GM19395 (cell line): ENCODE measurements at regions not wholly inside any gene's neighbourhood (a gene's known extent, or its start where the extent isn't known, plus 50 kb on each side); places are given as distances from the start of the nearest gene placed in this dataset.
"Not testable (repeated sequence)": the region's sequence is repeated elsewhere in the genome, so short reads cannot be mapped to it uniquely, and the experiment has no call there.

Experiments used
- ATAC-seq: cut with Tn5 transposase; IDR thresholded peaks from one replicate; pipeline ENCODE4 v1.9.1; 2021; ENCODE audit warnings: mild to moderate bottlenecking, moderate library complexity; ENCODE audit not compliant: unreplicated experiment

DNA sequence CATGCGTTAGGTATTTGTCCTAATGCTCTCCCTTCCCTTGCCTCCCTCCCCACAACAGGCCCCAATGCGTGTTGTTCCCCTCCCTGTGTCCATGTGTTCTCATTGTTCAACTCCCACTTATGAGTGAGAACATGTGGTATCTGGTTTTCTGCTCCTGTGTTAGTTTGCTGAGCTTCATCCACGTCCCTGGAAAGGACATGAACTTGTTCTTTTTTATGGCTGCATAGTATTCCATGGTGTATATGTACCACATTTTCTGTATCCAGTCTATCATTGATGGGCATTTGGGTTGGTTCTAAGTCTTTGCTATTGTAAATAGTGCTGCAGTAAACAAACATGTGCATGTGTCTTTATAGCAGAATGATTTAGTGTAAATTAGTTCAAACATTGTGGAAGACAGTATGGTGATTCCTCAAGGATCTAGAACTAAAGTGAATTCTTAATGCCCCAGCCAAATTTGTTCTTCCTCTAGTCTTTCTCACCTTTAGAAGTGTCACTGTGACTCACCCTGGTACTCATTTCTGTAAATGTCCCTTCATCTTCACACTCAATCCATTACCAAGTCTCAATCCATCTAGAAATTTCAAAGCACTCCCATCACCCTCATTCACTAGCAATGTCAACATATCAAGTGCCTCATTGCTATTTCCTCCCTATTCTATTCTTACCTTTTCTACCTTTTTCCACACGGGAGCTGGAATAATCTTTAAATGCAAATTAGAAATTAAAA lies 123.9 kb downstream of the MREG start:
- ATAC-seq, result not testable (repeated sequence)

DNA sequence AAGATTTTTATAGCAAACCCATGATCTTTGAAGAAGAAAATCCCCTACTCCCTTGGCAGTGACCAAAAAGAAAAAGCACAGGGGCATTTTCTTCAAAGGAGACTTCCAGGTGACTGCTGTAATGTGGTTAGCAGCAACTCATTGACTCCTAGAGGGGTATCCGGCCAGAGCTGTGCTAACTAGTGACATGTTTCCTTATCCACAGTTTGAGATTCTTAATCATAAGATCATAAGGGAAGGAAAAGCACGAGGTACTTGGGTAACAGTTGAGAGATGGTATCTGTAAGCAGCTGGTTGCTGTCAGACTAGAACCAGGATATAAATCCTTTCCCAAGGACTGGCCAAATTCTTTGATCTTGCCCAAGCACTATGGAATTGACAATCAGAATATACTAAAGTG lies 124.7 kb downstream of the MREG start:
- ATAC-seq, result no peak

DNA sequence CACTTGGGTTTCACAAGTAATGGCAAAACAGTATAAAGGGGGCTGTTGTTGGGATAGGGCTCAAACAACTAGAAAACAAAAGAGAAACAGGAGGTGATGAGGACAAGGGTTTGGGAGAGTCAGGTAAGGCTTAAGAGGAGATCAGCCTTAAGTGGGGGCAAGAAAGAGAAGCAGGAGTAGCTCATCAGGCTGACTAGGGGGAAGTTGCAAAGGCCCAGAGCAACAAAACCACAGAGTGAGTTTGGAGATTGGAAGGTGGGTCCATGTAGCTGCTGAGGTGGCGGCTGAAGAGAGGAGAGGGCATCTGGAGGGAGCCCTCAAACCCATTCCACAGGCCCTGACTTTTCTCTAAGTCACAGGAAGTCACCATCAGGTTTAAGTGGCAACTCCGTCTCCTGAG lies 126.0 kb downstream of the MREG start:
- ATAC-seq, result no peak

DNA sequence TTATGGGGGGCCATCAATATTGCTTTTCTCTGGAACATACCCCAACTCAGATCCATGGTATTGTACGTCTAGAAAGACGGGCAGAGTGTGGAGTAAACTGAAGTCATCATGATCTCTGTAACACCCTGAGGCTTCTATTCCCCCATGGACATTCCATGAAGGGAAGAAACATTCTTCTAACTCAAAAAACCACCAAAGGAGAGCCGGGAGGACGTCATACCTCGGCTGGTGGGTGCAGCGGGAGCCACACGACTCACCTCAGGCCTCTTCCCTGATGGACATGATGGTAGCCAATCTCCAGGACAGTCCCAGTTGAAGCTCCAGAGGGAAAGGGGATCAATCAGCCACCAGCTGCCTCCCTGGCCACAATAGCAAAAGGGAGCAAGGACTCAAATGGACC lies 127.3 kb downstream of the MREG start:
- no peak for ATAC-seq

DNA sequence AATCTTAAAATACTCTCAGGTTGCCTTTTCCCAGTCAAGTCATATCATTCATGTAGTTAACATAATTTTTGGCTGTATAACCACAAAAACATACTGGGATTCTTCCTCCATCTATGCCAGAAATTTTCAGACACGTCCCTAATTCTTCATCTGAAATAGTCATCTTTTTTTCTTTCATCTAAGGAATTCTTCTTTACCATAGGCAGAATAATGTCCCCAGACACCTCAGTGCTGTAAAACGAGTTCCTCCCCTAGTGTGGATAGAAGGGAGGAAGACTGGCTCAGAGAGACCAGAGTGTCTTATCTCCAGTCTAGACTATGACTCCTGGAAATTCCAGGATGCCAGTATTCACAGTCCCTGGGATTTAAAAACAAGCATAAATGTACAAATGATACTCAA lies 127.8 kb downstream of the MREG start:
- ATAC-seq, result no peak

DNA sequence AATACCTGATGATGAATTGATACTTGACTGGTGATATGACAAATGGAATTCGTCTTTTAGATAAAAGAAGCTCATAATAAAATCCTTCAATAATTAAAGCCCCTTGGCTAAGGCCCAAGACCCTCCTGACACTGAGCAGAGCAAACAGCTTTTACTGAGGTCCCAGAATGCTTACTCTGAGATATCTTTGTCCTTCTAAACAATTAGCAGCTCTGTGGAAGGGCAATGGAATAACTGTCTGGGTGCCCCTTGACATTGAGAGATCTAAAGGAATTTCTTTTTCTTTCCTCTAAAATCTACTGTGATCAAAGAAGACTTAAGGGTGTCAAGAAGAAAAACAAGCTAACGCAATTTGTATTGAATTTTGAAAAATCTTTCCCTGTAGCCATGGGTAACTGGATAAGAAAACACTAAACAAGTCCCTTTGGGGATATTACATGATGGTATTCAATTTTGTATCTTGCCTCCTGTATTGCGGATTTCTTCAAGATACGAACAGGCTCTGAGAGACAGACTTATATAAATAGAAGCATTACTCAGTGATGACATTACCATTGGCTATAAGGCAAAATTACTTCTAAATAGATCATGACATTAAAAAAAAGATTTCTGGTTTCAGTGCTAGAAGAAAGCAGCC lies 128.8 kb downstream of the MREG start:
- no peak for ATAC-seq

DNA sequence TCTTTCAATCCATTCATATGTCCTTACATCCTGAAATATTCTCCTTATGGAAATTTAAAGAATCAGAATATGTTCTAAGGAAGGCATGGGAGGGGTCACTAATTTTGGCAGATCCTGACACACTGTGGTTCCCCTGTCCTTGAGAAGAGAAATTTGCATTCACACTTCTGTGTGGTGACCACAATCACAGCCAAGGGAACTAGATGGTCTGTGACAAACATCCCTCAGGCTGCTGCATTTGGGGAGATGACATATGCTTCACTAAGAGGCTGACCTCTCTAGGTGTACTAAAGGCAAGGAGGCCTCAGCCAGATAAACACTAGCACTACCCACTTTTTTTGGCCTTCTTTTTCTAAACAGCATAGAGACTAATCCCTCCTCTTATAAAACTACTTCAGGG lies 129.6 kb downstream of the MREG start:
- ATAC-seq, result peak; percentile 67

DNA sequence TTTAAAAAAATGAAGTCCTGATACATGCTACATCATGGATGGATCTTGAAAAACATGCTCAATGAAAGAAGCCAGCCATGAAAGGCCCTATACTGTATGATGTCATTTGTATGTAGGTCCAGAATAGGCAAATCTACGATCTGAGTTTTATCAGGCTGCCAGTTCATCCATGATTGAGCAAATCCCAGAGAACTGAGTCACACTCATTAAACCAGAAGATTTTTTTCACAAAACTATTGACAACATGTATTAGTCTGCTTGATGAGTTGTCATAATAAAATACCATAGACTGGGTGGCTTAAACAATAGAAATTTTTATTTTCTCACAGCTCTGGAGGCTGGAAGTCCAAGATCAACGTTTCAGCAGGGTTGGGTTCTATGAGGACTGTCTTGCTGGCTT lies 130.7 kb downstream of the MREG start:
- ATAC-seq, result no peak

DNA sequence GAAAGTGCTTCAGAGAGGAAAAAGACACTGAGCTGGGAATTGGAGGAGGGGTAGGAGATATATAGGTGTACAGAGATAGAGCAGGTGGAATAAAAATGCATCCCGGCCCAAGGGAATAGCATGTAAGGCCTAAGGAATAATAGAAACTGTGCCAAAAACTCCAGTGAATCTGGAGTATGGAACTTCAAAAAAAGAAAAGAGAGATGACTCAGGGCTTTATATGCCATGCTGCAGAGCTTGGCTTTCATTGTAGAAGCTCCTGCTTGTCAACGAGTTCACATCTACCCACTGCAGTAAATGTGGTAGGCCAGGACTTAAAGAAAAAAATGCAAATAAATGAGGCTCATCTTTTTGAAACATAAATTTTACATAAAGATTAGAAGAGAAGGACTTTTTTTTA lies 131.8 kb downstream of the MREG start:
- no peak for ATAC-seq

DNA sequence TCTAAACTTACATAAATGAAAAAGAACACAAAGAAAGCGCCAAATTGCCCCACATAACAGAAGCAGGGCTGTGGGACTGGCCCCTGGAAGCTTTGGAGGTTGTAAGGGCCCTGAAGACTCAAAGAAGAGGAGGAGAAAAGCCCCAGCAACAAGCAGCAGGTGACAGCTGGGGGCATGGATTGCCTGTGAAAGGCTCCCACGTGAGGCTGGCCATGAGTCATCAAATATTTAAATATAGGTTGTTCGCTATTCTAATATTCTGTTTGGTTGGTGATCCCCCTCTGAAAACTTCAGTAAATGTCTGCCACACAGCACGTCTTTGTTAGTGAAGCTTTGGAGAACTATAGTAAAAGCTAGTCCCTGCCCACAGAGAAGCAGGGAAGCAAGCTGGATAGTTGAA lies 132.4 kb downstream of the MREG start:
- ATAC-seq, result peak; percentile 77

DNA sequence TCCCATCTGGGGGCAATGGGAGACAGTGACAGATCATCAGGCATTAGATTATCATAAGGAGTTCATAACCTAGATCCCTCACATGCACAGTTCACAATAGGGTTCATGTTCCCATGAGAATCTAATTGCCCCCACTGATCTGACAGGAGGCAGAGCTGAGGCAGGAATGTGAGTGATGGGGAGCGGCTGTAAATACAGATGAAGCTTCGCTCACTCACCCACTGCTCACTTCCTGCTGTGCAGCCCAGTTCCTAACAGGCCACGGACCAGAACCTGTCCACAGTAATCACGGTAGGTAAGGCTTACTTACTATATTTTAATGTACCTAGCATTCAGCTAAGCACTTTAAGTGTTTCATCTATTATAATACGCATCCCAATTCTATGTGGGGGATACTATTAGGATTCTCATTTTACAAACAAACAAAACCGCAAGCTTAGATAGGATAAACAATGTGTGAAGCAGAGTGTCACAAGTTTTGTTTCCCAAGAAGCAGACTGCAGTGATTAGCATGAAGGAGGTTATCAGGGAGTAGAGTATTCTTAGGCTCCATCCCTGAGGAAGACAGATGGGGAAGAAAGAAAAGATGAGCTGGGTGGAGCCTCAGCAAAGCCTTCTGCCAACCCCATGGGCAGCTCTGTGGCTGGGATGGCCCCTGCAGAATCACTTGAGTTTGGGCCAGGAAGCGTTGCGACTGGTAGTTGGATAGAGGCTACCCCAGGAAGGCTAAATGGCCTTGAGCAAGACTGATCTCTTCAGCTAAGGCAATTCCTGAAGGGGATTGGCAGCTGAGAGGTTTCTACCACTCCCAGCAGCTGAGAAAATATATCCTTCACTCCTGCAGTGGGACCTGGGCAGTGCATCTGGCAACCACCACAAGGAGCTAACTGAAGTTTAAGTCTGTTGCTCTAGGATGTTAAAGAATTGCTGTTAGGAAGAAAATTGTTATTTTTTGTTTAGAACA lies 133.1 kb downstream of the MREG start:
- peak; percentile 4 for ATAC-seq

DNA sequence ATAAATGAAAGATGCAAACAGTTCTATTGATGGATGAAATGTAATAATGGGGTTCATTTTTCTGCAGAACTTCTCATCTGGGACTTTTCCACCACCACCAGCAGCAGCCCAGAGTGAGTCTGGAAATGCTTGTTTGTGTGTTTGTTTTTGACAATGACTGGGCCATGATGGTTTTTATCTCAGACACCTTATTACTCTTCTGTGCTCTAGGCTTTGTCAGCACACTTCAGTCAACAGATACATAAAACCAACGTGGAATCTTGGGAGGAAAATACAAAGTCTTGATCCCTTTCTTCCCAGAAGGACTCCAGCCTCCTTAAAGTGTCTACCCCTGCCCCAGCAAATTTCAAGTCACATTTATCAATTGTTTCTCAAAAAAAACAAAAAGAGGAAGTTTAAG lies 134.0 kb downstream of the MREG start:
- ATAC-seq, result no peak

DNA sequence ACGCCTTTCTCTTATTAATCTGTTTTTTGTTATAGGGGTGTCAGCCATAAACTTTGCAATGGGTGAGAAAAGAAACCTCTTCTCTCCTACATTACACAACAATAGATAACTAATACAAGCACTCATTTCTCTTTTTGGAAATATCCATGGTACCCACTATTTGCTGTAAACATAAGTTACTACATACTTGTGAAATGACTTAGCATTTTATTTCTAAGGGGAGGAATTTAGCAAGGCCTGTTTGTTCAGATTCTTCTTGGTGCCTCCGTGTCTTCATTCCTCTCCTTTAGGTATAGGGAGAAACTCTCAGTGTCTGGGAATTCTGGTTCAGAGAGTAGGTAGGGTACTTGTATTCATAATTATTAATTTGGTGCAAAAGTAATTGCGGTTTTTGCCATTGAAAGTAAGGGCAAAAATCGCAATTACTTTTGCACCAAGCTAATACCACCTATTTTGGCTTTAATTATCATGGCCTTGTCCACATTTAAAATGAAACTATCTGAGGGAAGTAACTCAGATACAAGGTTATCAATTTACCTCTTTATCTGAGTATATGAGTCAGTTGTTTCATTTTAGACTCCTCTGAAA lies 134.8 kb downstream of the MREG start:
- no peak for ATAC-seq

DNA sequence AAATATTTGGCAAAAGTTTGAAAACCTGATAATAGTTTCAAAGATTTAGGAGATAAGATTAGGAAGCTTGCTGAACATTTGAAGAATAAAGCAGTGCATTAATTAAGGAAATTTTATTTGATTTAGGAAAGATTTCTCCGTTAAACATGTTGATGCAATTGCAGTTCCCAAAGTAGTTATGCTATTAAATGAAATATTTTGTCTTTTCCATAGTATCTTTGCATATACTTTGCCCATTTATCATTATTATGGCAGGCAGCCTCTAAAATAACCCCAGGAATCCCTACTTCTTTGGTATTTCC lies 136.5 kb downstream of the MREG start:
- no peak for ATAC-seq

DNA sequence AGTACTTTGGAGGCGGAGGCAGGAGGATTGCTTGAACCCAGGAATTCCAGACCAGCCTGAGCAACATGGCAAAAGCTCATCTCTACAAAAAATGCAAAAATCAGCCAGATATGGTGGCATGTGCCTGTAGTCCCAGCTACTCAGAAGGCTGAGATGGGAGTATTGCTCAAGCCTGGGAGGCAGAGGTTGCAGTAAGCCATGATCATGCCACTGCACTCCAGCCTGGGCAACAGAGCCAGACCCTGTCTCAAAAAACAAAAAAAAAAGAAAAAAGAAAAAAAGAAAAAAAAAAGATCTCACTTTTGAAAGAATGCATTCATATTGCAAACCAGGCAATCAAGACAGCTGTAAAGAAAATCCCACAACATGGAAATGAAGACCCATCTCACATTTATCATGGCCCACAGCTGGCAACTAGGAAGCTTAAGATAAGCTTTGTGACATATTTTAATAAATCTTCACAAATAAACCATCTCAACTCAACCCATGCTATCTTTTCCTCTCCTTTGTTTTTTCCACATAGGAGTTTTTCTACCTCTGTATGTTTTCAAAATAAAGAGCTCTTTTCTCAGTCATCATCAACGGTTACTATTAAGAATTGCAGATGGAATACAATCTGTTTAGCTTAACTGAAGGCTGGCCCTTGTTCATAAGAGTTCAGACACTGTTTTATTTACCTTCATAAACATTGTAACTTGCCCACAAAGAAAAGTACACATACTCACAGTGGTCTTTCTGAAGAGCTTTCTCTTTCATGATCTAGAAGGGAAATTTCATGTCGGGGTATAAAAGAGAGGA lies 137.0 kb downstream of the MREG start:
- no peak for ATAC-seq

DNA sequence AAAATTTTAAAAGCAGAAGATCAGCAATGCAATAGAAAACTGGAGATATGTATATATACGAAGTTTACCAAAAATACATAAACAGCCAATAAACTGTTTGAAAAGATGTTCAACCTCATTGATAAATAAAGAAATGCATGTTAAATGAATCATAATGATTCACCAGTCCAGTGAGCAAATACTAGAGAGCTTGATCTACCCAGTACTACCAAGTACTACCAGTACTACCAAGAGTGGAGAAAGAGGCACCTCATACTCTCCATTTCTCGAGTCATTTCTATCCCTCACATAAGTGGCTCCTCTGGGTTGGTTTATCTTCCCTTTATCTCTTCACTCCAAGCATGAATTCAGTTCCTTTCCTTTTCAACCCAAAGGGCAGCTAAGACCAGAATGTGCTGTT lies 138.9 kb downstream of the MREG start:
- no peak for ATAC-seq

DNA sequence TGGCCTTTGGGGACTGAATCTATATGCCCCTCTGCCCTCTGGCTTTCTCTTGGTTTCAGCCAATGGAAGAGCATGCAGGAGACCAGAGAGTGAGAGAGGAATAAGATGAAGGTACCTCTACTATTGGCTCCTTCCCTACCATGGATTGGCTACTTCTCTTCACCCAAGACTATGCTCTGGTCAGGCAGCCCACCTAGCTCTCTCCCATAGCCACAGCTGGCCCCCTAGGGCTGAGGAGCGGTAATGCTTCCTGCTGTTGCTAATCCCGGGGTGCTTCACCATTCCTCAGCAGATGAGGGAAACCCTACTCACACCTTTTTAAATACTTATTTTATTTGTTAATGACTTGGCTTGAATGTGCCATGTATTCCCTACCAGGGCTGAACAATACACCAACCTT lies 142.4 kb downstream of the MREG start:
- no peak for ATAC-seq

DNA sequence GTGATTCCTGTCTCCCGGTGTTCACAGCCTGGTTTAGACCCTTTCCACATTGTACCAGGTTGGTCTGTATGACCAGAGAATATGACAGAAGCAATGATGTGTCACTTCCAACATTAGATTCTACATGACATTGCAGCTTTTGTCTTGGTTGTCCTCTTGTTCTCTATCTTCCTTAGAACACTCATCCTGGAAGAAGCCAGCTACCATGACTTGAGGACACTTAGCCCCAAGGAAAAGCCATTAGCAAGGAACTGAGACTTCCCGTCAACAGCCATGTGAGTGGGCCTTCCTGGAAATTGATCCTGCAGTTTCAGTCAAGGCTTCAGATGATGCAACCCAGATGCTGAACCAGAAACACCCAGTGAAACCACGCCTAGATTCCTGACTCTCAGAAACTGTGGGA lies 143.3 kb downstream of the MREG start:
- no peak for ATAC-seq

DNA sequence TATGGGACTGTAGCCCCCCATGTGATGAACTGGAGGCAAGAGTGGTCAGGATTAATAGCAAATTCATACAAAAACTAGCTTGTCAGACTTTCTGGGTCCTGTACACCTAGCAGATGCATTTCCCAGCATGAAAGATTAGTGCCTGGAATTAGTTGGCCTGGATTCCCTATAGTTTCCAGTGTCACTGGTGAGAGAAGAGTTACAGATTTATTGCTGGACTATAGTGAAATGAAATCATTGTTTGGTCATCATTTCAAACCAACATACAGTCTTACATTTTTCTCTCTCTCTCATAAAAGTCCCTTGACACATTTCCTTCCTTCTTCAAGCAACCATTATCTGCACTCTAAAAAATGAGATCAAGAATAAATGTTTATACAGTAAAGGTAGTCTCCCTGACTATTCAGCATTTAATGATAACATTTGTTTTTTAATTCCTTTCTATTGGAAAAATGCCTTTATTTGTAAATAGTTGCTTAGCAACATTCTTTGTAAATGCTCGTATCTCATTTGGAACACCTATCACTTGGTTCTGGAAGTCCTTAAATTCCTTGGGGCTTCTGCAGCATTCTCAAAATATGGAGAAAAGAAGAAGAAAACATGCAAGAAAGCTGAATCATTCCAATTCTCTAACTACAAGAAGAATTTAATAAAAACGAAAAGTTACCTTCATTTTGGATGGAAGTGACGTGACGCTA lies 144.4 kb downstream of the MREG start:
- ATAC-seq, result no peak

DNA sequence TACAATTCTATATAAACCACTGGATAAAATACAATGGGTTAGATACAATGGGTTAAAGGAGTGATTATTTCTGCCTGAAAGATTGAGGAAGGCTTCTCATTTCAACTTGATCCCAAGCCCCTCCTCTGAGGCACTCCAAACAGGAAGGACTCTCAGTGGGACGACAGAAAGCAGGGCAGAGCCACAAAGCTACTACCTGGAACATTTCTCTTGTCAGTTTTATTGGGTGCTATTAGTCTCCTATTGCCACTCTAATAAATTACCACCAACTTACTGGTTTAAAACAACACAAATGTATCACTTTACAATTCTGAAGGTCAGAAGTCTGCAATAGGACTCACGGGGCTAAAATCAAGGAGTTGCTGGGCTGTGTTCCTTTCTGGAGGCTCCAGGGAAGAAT lies 146.7 kb downstream of the MREG start:
- no peak for ATAC-seq
